H7 (cell line): ENCODE measurements at regions not wholly inside any gene's neighbourhood (a gene's known extent, or its start where the extent isn't known, plus 50 kb on each side); places are given as distances from the start of the nearest gene placed in this dataset.
"Not testable (repeated sequence)": the region's sequence is repeated elsewhere in the genome, so short reads cannot be mapped to it uniquely, and the experiment has no call there.

Experiments used
- DNase-seq: peaks from one replicate; pipeline ENCODE4 v3.0.0; 2012
- H3K27me3 ChIP-seq: 2 replicates; pipeline ENCODE4 v1.6.0; 2011; ENCODE audit warnings: mild to moderate bottlenecking, low read length; ENCODE audit not compliant: control insufficient read depth, insufficient read depth
- H3K36me3 ChIP-seq: replicated peaks from 2 replicates; pipeline ENCODE4 v1.5.1; 2011; ENCODE audit warnings: low read length; ENCODE audit not compliant: control insufficient read depth, insufficient read depth
- H3K4me3 ChIP-seq: 2 replicates; pipeline ENCODE4 v1.5.1; 2011; ENCODE audit warnings: low read depth, mild to moderate bottlenecking, control low read depth, low read length, moderate library complexity; ENCODE audit not compliant: insufficient read depth

GRCh38 chr1:163628034-163628773, 306.4 kb downstream of the NUF2 start:
- Histone ChIP-seq H3K4me3 (no peak overlapping the region), H3K27me3 (no peaks in the 10 kb centered on the region), H3K36me3 (no peaks in the 10 kb centered on the region)
- no peak for DNase-seq

DNA sequence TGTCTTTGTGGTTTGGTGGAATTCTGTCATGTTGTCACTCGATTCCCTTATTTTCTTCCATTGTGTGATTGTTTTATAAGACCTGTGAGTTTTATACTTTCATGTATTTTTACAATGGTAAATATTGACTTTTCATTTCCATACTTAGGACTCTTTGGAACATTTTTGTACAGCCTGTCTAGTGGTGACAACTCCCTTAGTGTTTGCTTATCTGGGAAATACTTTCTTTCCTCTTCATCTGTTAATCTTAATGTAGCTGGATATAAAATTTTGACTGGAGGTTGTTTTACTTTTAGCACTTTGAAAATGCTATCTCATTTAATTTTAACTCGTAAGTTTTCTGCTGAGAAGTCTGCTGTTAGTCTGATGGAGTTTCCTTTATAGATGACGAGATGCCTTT, 310.5 kb downstream of the NUF2 start:
- no peak overlapping the region for H3K4me3 ChIP-seq

DNA sequence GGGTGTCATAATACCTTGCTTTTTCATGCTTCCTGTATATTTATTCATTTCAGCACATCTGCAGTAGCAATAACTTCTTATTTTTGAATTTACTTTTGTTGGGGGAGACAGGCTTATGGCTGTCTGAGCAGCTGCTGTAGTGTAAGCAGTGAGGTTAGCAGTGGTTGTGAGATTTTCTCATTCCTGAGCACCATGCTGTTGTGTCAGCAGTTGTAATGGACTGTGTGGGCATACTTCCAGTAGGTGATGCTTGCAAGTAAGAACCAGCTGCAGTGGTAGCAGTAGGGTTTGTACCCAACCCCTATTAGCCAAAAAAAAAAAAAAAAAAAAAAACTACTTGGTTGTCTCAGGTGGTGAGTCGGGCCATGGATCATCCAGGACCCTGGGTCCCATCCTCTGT, 311.6 kb downstream of the NUF2 start:
- no peaks in the 10 kb centered on the region for H3K27me3 ChIP-seq
- no peak overlapping the region for H3K4me3 ChIP-seq
- DNase-seq = no peak
- no peaks in the 10 kb centered on the region for H3K36me3 ChIP-seq

More for the DNA sequence above, 310.5 kb downstream of the NUF2 start:
- Histone ChIP-seq H3K36me3 (no peaks in the 10 kb centered on the region), H3K27me3 (no peaks in the 10 kb centered on the region)
- DNase-seq = no peak

- not testable (repeated sequence) for H3K4me3 ChIP-seq, H3K36me3 ChIP-seq, DNase-seq, H3K27me3 ChIP-seq
Measured at GRCh38 chr1:163645676-163646075, 323.9 kb downstream of the NUF2 start.

GRCh38 chr1:163650624-163651023, 328.9 kb downstream of the NUF2 start:
- H3K4me3 ChIP-seq = no peak overlapping the region
- H3K27me3 ChIP-seq = no peaks in the 10 kb centered on the region
- no peak for DNase-seq
- H3K36me3 ChIP-seq = no peaks in the 10 kb centered on the region

DNA sequence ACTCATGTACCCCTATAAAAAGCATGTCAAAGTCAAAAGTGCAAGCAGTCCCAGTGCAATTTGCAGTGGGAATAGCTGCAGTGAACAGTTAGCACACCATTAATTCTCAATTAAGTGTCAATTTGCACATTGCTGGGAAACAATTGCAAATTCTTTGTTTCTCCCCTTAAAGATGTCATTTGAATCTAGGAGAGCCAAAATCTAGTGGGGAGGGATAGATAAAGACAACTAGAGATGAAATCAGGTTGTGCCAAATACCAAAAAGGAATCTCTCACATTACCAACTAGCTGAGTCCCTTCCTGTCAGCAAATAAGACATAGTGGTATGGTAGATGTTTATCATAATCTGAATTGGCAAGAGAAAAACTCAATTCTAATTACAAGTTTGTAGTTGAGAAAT, 330.7 kb downstream of the NUF2 start:
- no peak overlapping the region for H3K4me3 ChIP-seq
- no peak for DNase-seq
- no peaks in the 10 kb centered on the region for H3K36me3 ChIP-seq
- no peaks in the 10 kb centered on the region for H3K27me3 ChIP-seq

GRCh38 chr1:163655565-163655964, 333.8 kb downstream of the NUF2 start:
- H3K36me3 ChIP-seq = no peaks in the 10 kb centered on the region
- no peak for DNase-seq
- no peaks in the 10 kb centered on the region for H3K27me3 ChIP-seq
- H3K4me3 ChIP-seq = no peak overlapping the region

DNA sequence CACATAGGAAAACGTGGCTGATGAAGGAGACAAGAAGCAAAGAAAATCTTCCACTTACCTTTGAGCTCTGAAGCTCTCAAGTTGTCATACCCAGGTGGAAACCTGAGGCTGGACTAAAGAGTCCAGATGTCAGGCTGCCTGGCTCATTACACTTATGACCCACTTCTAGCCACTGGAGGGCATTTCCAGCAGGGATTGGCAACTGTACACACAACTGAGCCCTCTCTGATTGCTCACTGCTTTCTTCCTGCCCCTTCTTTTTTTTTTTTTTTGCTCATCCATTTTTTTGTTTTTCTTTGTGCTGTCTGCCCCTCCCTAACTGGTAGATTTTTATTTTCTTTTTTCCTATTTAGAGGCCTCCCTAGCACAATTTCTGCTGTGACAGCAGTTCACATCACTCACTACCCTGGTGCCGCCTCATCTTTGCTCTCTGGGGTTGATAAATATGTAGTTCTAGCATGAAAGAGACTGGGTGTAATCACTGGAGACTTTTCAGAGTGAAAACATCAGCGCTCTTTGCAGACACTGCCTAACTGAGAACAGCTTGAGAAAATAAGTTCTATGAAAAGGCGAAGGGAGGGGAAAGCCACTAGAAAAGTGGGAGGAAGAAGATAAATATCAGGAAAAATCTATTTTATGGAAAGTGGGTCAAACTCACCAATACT, 334.5 kb downstream of the NUF2 start:
- H3K27me3 ChIP-seq = no peaks in the 10 kb centered on the region
- DNase-seq = no peak
- no peak overlapping the region for H3K4me3 ChIP-seq
- H3K36me3 ChIP-seq = no peaks in the 10 kb centered on the region

- Histone ChIP-seq H3K27me3 (no peaks in the 10 kb centered on the region), H3K36me3 (no peaks in the 10 kb centered on the region), H3K4me3 (no peak overlapping the region)
- DNase-seq = no peak
Measured at GRCh38 chr1:163657719-163658118, 336.0 kb downstream of the NUF2 start.

DNA sequence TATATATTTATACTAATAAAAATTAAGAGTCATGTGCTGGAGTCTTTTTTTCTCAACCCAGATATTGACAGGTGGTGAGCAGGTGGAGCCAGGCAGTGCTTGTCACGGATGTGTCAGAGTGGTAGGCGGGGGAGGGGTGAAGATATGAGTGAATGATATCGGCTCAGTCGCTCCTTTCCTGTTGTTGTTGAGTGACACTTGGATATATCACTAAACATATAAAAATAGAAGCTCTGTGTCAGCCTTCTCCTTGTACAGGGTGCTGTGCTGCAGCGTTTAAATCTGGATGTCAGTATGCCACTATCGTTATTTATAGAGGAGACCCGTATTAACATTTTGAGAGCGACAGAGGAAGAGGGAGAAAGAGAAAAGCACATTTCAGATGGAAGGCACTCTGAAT, 339.6 kb downstream of the NUF2 start:
- no peaks in the 10 kb centered on the region for H3K36me3 ChIP-seq
- no peak for DNase-seq
- no peak overlapping the region for H3K4me3 ChIP-seq
- no peaks in the 10 kb centered on the region for H3K27me3 ChIP-seq

- no peaks in the 10 kb centered on the region for H3K36me3 ChIP-seq
- no peak overlapping the region for H3K4me3 ChIP-seq
Measured at GRCh38 chr1:163664671-163665335, 343.0 kb downstream of the NUF2 start.

DNA sequence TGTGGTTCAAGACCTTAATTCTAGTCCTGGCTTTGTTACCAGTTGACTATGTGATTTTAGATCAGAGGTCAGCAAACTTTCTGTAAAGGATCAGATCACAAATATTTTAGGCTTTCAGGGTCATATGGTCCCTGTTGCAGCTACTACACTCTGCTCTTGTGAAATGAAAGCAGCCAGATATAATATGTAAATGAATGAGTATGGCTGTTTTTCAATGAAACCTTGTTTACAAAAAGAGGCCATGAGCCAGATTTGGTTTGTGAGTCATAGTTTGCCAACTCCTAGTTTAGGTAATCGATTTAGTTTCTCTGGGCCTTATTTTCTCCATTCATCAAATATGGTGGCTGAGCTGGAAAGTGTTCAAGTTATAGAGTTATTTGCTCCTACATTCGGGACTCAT, 346.7 kb downstream of the NUF2 start:
- Histone ChIP-seq H3K27me3 (no peaks in the 10 kb centered on the region), H3K36me3 (no peaks in the 10 kb centered on the region), H3K4me3 (no peak overlapping the region)
- DNase-seq = no peak

More at GRCh38 chr1:163664671-163665335, 343.0 kb downstream of the NUF2 start:
- no peaks in the 10 kb centered on the region for H3K27me3 ChIP-seq
- DNase-seq = no peak

- H3K27me3 ChIP-seq = no peaks in the 10 kb centered on the region
- no peak for DNase-seq
- H3K36me3 ChIP-seq = no peaks in the 10 kb centered on the region
- no peak overlapping the region for H3K4me3 ChIP-seq
Measured at GRCh38 chr1:163670989-163671757, 349.4 kb downstream of the NUF2 start.

- Histone ChIP-seq H3K36me3 (no peaks in the 10 kb centered on the region), H3K4me3 (no peak overlapping the region), H3K27me3 (no peaks in the 10 kb centered on the region)
- DNase-seq = no peak
Measured at GRCh38 chr1:163672976-163673758, 351.4 kb downstream of the NUF2 start.
